IPS DF 4.7 (cell line): ENCODE measurements at regions not wholly inside any gene's neighbourhood (a gene's known extent, or its start where the extent isn't known, plus 50 kb on each side); places are given as distances from the start of the nearest gene placed in this dataset.
"Not testable (repeated sequence)": the region's sequence is repeated elsewhere in the genome, so short reads cannot be mapped to it uniquely, and the experiment has no call there.

Experiments used
- DNase-seq: peaks from one replicate; pipeline ENCODE4 v3.0.0-alpha.2; 2013; ENCODE audit warnings: low spot score; ENCODE audit errors: extremely low read depth

- DNase-seq, result no peak
These were observed 106.4 kb downstream of the MINAR1 start for GRCh38 chr15:79538527-79538926.

DNA sequence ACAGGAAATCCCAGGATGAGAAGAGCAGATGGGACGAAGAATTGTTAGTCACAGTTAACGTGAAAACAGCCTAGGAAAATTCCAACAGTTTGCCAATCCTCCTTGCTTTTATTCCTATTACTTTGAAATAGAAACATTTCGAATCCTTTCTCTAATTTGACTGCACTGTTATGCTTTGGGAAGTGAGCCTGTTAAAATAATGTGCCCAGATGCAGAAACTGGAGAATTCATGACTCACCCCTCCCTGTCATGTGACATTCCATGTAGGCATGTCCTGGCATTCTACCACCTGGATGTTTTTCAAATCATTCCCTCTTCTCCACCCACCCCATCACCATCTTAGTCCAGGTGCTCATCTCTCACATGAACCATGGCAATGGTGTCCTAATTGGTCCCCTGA, 107.3 kb downstream of the MINAR1 start:
- DNase-seq, result no peak

DNA sequence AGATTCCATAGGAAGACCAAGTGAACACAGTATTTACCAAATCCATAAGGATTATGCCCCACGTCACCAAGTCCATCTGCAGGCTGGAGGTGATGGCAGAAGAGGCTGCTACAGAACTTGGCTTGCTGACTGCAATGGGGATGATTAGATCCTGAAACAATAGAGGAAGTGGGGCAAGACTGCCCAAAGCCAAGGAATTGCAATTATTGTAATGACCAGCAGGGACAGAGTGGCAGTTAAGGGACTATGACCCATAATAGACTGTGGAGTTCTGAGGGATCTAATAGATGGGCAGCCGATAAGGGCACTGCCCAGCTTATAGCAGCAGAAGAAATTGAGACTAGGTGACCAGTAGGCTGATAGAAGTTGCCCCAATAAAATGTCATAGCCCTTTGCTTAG, 108.4 kb downstream of the MINAR1 start:
- DNase-seq, result no peak

GRCh38 chr15:79541196-79541595, 109.1 kb downstream of the MINAR1 start:
- DNase-seq, result no peak

- no peak for DNase-seq
These were observed 111.0 kb downstream of the MINAR1 start for GRCh38 chr15:79543097-79543496.

GRCh38 chr15:79549196-79549595, 117.1 kb downstream of the MINAR1 start:
- DNase-seq, result no peak

- no peak for DNase-seq
These were observed 128.2 kb downstream of the MINAR1 start for GRCh38 chr15:79560384-79560783.

- DNase-seq, result no peak
These were observed 129.8 kb downstream of the MINAR1 start for GRCh38 chr15:79561982-79562381.

DNA sequence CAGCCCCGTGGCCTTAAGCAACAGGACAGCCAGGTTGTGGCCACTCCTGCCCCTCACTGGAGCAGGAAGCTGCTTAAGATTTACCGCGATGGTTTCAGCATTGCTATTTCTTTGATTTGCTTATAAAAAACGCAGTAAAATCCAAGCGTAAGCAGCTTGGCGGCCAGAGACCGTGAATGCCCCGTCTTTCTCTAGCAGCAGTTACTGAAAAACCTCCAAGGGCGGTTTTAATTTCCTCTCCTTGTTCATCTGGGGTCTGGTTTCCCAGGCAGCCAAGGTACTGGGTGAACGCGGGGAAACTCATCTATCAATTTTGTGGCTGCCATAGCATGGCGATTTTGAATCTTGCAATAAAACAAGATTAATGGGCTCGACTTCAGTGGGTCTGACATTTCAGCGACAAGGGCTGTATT, 130.3 kb downstream of the MINAR1 start:
- no peak for DNase-seq

DNA sequence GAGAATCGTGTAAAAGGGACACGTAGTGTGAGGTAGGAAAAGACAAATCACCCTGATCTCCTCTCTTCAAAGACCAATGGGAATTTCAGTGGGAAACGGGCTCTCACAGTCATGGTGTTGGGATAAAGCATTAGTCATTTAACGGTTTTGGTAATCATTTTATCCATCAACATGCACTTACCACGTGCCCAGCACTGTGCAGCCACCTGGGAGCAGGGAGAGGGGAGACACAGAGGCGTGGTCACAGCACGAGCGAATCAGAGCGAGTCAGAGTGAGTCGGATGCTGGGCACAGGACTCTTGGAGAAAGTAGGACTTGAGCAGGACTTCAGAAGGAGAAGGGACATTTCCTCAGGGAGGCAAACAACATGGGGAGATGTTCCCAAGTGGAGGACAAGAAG, 130.8 kb downstream of the MINAR1 start:
- no peak for DNase-seq

DNA sequence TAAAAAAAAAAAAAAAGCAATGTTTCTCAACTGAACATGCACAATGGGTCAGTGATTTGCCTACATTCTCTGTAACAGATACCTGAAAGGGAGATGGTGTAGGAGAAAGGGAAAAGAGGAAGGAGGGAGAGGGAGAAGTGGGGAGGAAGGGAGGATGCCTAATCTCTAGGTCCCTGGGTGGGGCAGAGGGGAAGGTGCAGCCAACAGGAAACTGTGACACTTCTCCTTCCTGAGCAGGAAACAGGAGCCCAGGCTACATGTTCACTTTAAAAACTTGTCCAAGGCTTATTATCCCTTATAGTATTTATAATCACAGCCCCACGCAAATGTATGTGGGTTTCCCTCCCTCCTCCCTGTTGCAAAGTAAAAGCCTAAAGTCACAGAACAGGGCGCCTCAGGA, 137.9 kb downstream of the MINAR1 start:
- no peak for DNase-seq

DNA sequence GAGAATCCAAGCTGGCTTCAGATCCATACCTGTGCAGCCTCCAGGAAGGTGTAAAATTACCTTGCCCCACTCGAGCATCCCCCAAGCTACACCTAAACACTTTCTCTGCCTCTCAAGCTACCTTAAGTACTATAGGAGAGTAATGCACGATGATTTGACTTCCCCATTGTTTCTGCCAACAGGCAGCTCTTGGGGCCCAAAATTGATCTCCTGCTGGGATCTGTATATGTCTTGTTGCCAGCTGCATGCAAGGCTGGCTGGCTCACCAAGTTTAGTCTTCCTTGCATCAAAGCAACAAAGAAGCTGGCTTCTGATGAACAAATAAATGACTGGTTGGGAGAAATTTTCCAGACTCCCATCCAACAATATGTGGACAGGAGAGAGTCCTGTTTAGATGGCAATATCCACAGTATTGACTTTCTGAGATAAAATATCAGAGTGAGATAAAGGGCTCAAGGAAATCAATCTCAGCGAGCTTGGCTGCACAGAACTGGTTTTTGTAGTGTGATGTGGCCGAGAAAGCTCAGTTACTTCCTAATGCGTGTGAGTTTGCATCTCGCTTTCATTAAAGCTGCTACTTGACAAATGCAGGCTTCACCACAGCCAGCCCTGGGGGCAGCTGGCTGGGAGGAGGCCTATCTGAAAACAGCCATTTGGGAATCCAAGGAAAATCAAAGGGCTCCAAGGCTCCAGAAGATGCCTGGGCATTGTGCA, 140.7 kb downstream of the MINAR1 start:
- no peak for DNase-seq

- not testable (repeated sequence) for DNase-seq
These were observed 142.5 kb downstream of the MINAR1 start for GRCh38 chr15:79574431-79575273.

DNA sequence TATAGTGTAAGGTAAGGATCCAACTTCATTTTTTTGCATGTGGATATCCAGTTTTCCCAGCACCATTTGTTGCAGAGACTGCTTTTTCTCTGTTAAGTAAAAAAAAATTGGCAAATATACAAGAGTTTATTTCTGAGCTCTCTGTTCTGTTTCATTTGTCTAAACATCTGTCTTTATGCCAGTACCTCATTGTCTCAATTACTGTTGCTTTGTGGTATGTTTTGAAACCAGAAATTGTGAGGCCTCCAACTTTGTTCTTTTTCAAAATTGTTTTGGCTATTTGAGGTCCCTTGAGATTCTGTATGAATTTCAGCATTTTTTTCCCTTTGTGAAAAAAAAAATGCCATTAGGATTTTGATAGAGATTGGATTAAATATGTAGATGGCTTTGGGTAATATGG, 150.5 kb downstream of the MINAR1 start:
- DNase-seq, result no peak

GRCh38 chr15:79592126-79592525, 160.0 kb downstream of the MINAR1 start:
- DNase-seq, result no peak

DNA sequence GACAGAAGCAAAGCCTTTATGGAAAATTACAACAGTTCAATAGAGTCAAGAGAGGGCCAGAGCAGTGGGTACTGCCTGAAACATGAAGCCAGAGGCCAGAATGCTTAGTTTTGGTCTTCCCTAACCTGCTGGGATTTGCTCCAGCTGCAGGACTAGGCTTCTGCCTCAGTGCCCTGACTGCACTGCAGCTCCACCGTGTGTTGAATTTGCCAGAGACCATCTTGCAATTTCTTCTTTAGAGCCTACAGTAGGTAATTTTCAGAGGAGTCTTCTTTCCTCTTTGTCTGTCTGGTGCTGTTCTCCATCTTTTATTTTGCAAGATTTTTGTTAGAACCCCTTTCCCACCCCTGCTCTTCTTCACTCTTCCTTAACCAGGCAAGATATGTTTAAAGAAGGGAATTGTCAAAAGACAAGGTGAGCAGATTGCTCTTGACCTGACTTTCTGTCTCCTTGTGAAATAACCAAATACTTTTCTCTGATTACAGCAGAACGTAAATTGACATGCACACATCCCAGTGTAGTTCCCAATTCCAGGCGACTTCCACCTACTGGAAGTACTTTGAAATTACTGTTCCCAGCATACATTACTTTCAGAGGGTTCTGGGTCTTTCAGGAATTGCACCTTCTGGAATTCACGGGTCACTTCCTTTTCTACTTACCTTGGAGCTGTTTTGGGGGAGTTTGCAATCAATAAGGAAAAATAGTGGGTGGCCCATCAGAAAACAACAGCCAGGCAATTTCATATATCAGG, 161.2 kb downstream of the MINAR1 start:
- DNase-seq, result no peak

- no peak for DNase-seq
These were observed 163.2 kb downstream of the MINAR1 start for GRCh38 chr15:79595306-79595705.

DNA sequence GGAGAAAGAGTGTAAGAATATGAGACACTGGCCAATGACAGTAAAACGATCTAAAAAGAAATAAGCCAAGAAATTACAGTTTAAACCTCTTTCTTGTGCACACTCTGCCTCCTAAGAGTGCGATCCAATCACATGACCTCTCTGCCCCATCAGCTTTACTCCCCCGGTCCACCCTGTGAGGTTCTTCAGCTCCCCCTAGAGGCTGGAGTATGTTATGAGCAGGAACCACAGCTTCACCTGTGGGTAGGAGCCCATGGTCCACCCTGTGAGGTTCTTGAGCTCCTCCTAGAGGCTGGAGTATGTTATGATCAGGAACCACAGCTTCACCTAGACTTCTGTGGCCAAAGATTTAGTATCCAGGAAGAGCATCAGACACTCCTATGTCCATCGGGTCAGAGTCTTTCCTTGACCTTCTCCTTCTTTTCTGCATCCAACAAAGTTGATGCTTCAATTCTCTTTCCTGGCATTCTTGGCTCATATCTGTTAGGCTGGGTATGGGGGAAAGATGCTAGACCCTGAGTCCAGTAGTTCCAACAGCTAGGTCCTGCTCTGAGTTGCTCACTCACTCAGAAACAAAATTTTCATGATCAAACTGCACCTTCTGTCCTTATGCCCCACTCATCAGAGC, 164.0 kb downstream of the MINAR1 start:
- DNase-seq, result peak; percentile 90

DNA sequence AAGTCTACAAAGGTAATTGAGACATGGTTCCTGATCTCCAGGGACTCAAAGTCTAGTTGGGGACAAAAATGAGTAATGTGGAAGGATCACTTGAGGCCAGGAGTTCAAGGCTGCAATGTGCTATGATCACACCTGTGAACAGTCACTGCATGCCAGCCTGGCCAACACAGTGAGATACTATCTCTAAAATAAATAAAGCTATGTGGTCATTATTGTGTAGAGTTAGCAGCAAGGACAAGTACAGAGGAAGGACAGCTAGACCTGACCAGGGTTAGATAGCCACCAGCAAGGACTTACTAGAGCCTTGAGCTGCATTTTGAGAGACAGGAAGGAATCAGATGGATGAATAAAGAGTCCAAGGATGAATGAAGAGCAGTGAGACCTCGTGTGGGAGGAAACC, 166.5 kb downstream of the MINAR1 start:
- no peak for DNase-seq

GRCh38 chr15:79601405-79602086, 169.4 kb downstream of the MINAR1 start:
- DNase-seq, result no peak

GRCh38 chr15:79602180-79602579, 170.0 kb downstream of the MINAR1 start:
- no peak for DNase-seq
